ENCODE measurements at regions not wholly inside any gene's neighbourhood (a gene's known extent, or its start where the extent isn't known, plus 50 kb on each side); places are given as distances from the start of the nearest gene placed in this dataset.

GRCh38 chr7:152571068-152571467, 104.9 kb downstream of the XRCC2 start:
- CTCF ChIA-PET: interaction anchor here (0.6 kb wide), 1 partner anchor 73 kb away, joined by 3 read pairs; no protein-coding TSS in a partner anchor
- ATAC-seq: no peak
- Mint-ChIP-seq H3K36me3 (ENCODE audit: low read depth) (no peaks in the 10 kb centered on the region), H3K4me1 (no peaks in the 10 kb centered on the region), H3K9me3 (ENCODE audit: low read depth) (no peaks in the 10 kb centered on the region), H3K27me3 (no peaks in the 10 kb centered on the region), H3K4me3 (no peak overlapping the region), H3K27ac (no peak overlapping the region)
- DNase-seq: no peak
- intact Hi-C loops (cut with DNase I, micrococcal nuclease): no loop called here
- POLR2A ChIA-PET: no interaction called here

GRCh38 chr7:152568972-152569371, 107.0 kb downstream of the XRCC2 start:
- no peak for ATAC-seq
- no peaks in the 10 kb centered on the region for H3K27me3 Mint-ChIP-seq
- no peak for DNase-seq
- H3K9me3 Mint-ChIP-seq (ENCODE audit: low read depth): no peaks in the 10 kb centered on the region
- ChIA-PET CTCF (no interaction called here), POLR2A (no interaction called here)
- peaks cover 5% of the 10 kb centered on the region for H3K4me1 Mint-ChIP-seq
- no peak overlapping the region for H3K27ac Mint-ChIP-seq
- no peaks in the 10 kb centered on the region for H3K36me3 Mint-ChIP-seq (ENCODE audit: low read depth)
- H3K4me3 Mint-ChIP-seq: no peak overlapping the region
- intact Hi-C loops (cut with DNase I, micrococcal nuclease): no loop called here

GRCh38 chr7:152565731-152566130, 110.2 kb downstream of the XRCC2 start:
- intact Hi-C loops (cut with DNase I, micrococcal nuclease): no loop called here

GRCh38 chr7:152564656-152565250, 111.2 kb downstream of the XRCC2 start:
- H3K4me3 Mint-ChIP-seq: no peak overlapping the region
- no peaks in the 10 kb centered on the region for H3K36me3 Mint-ChIP-seq (ENCODE audit: low read depth)
- POLR2A ChIA-PET: no interaction called here
- H3K9me3 Mint-ChIP-seq (ENCODE audit: low read depth): no peaks in the 10 kb centered on the region
- no peaks in the 10 kb centered on the region for H3K27me3 Mint-ChIP-seq
- H3K4me1 Mint-ChIP-seq: peaks cover 5% of the 10 kb centered on the region
- H3K27ac Mint-ChIP-seq: no peak overlapping the region
- no peak for ATAC-seq
- intact Hi-C loops (cut with DNase I, micrococcal nuclease): no loop called here
- no peak for DNase-seq
- CTCF ChIA-PET: no interaction called here

More at GRCh38 chr7:152565731-152566130, 110.2 kb downstream of the XRCC2 start:
- ChIA-PET POLR2A (no interaction called here), CTCF (no interaction called here)
- Mint-ChIP-seq H3K4me3 (no peak overlapping the region), H3K9me3 (ENCODE audit: low read depth) (no peaks in the 10 kb centered on the region), H3K36me3 (ENCODE audit: low read depth) (no peaks in the 10 kb centered on the region), H3K27ac (no peak overlapping the region), H3K27me3 (no peaks in the 10 kb centered on the region), H3K4me1 (peaks cover 5% of the 10 kb centered on the region)
- ATAC-seq: no peak
- DNase-seq: no peak

DNA sequence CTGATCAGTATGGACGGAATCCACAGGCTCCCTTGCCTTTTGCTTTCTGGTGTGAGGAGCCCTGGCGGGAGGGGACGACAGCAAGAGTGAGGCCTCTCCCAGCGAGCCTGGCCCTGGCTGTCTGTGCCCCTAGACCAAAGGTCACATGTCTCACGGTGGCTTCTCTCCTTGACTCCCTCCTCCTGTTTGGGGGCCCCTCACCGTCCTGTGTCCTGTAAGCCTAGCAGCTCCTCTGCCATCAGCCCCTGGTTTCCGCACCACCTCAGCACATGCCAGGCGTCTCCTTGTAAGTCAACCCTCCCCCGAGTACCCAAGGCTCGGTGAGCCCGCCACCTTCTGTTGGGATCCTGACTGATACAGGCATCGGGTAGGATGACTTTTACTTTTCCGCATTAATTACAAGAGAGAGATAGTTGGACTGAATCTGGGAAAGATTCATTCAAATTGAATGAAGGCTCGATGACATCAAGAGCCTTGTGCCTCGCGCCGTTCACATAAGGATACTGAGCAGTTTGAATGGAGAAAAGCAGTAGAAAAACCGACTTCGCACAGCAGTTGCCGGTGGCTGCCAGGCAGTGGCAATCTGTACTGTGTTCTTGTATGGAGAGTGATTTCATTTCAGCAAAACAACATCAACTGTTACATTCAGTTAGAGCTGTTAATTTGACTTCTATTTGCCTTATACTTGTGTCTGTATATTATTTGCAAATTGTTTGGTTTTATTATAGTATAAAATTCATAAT, 119.8 kb downstream of the XRCC2 start:
- no peak for ATAC-seq
- intact Hi-C loops (cut with DNase I, micrococcal nuclease): no loop called here
- CTCF ChIA-PET: no interaction called here
- no peaks in the 10 kb centered on the region for H3K36me3 Mint-ChIP-seq (ENCODE audit: low read depth)
- H3K9me3 Mint-ChIP-seq (ENCODE audit: low read depth): no peaks in the 10 kb centered on the region
- DNase-seq: no peak
- H3K27me3 Mint-ChIP-seq: no peaks in the 10 kb centered on the region
- H3K27ac Mint-ChIP-seq: no peak overlapping the region
- H3K4me3 Mint-ChIP-seq: no peak overlapping the region
- POLR2A ChIA-PET: no interaction called here
- no peaks in the 10 kb centered on the region for H3K4me1 Mint-ChIP-seq

- Mint-ChIP-seq H3K36me3 (ENCODE audit: low read depth) (no peaks in the 10 kb centered on the region), H3K27me3 (no peaks in the 10 kb centered on the region), H3K4me1 (no peaks in the 10 kb centered on the region), H3K27ac (no peak overlapping the region), H3K9me3 (ENCODE audit: low read depth) (no peaks in the 10 kb centered on the region), H3K4me3 (no peak overlapping the region)
- no peak for DNase-seq
- no peak for ATAC-seq
- CTCF ChIA-PET: no interaction called here
- POLR2A ChIA-PET: interaction anchor here (0.6 kb wide), 1 partner anchor 108 kb away, joined by 3 read pairs; no protein-coding TSS in a partner anchor
- intact Hi-C loops (cut with DNase I, micrococcal nuclease): no loop called here
Measured at GRCh38 chr7:152553671-152554317, 118.0 kb upstream of the KMT2C start.

GRCh38 chr7:152551304-152552036, 115.7 kb upstream of the KMT2C start:
- no peak for DNase-seq
- ATAC-seq: no peak
- no peaks in the 10 kb centered on the region for H3K9me3 Mint-ChIP-seq (ENCODE audit: low read depth)
- CTCF ChIA-PET: no interaction called here
- H3K27me3 Mint-ChIP-seq: no peaks in the 10 kb centered on the region
- no peaks in the 10 kb centered on the region for H3K36me3 Mint-ChIP-seq (ENCODE audit: low read depth)
- H3K4me1 Mint-ChIP-seq: no peaks in the 10 kb centered on the region
- intact Hi-C loops (cut with DNase I, micrococcal nuclease): no loop called here
- H3K4me3 Mint-ChIP-seq: no peak overlapping the region
- POLR2A ChIA-PET: no interaction called here
- H3K27ac Mint-ChIP-seq: no peak overlapping the region

DNA sequence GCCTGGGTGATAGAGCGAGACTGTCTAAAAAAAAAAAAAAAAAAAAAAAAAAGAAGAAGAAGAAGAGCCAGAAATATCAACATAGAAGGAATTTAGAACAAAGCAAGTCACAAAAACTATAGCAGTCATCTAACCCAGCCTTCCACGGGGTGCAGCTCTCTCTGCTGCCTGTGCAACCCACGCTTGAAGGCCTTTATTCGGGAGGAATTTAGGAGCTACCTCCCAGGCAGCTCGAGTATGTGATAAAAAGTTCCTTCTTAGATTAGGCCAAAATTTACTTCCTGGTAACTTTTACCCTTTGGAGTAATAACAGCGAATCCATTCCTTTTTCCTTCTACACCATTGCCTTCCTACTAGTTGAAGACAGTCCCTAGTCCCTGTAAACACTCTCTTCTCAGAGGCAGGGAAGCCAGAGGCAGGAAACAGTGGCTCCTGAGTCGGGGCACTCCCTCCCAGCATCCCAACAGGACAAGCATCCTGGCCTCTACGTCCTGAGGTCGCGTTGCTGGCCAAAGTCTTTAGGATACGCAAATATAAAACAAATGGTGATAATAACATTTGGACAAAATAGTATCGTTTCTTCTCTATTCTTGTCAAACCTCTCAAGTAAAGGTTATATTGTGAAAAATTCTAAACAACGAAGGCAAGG, 109.3 kb upstream of the KMT2C start:
- ATAC-seq (no peak), DNase-seq (no peak)
- POLR2A ChIA-PET: no interaction called here
- intact Hi-C loops (cut with DNase I, micrococcal nuclease): no loop called here
- CTCF ChIA-PET: no interaction called here
- Mint-ChIP-seq H3K4me3 (no peak overlapping the region), H3K36me3 (ENCODE audit: low read depth) (no peaks in the 10 kb centered on the region), H3K4me1 (no peaks in the 10 kb centered on the region), H3K9me3 (ENCODE audit: low read depth) (no peaks in the 10 kb centered on the region), H3K27ac (no peak overlapping the region), H3K27me3 (no peaks in the 10 kb centered on the region)

DNA sequence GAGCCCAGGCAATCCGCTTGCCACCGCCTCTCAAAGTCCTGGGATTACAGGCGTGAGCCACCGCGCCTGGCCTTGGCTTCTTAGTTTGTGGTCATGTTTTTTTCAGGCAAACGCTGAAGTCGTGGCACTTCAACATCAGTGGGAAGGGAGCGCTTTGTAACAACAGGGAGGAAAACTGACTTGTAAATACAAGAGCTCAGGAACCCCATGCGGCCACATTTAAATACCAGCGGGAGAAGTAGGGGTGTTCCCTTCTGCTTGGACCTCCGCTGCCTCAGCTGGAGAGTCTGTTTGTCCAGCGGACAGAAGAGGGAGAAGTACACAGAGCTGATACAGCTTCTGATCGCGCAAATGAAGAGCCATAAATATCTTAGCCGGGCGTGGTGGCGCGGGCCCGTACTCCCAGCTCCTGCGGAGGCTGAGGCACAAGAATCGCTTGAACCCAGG, 108.7 kb upstream of the KMT2C start:
- H3K27ac Mint-ChIP-seq: no peak overlapping the region
- H3K9me3 Mint-ChIP-seq (ENCODE audit: low read depth): no peaks in the 10 kb centered on the region
- no peak for DNase-seq
- ChIA-PET POLR2A (no interaction called here), CTCF (no interaction called here)
- no peak for ATAC-seq
- no peaks in the 10 kb centered on the region for H3K27me3 Mint-ChIP-seq
- intact Hi-C loops (cut with DNase I, micrococcal nuclease): no loop called here
- H3K4me3 Mint-ChIP-seq: no peak overlapping the region
- H3K36me3 Mint-ChIP-seq (ENCODE audit: low read depth): no peaks in the 10 kb centered on the region
- no peaks in the 10 kb centered on the region for H3K4me1 Mint-ChIP-seq

GRCh38 chr7:152543799-152544198, 108.0 kb upstream of the KMT2C start:
- ATAC-seq: no peak
- DNase-seq: no peak
- CTCF ChIA-PET: no interaction called here
- POLR2A ChIA-PET: no interaction called here
- Mint-ChIP-seq H3K27ac (no peak overlapping the region), H3K9me3 (ENCODE audit: low read depth) (no peaks in the 10 kb centered on the region), H3K36me3 (ENCODE audit: low read depth) (no peaks in the 10 kb centered on the region), H3K4me3 (no peak overlapping the region), H3K4me1 (no peaks in the 10 kb centered on the region), H3K27me3 (no peaks in the 10 kb centered on the region)
- intact Hi-C loops (cut with DNase I, micrococcal nuclease): no loop called here

DNA sequence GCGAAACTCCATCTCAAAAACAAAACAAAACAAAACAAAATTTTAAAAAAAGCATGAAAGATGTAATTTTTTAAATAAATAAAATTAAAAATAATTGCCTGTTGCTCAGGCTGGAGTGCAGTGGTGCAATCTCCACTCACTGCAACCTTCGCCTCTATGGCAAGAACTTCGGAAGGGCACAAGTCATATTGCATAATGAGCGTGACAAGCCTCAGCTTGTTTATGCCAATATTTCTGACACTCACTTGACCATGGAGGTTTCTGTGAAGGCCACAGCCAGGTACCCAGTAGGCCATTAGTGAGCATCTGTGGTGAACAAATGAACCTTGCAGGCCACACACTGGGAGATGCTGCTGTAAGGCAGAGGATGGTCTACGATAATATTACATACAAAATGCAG, 106.1 kb upstream of the KMT2C start:
- H3K4me3 Mint-ChIP-seq: no peak overlapping the region
- H3K9me3 Mint-ChIP-seq (ENCODE audit: low read depth): no peaks in the 10 kb centered on the region
- ChIA-PET CTCF (no interaction called here), POLR2A (no interaction called here)
- H3K27me3 Mint-ChIP-seq: no peaks in the 10 kb centered on the region
- H3K4me1 Mint-ChIP-seq: no peaks in the 10 kb centered on the region
- ATAC-seq (no peak), DNase-seq (no peak)
- intact Hi-C loops (cut with DNase I, micrococcal nuclease): no loop called here
- no peaks in the 10 kb centered on the region for H3K36me3 Mint-ChIP-seq (ENCODE audit: low read depth)
- H3K27ac Mint-ChIP-seq: no peak overlapping the region
